SK-N-SH (cell line): ENCODE measurements at regions not wholly inside any gene's neighbourhood (a gene's known extent, or its start where the extent isn't known, plus 50 kb on each side); places are given as distances from the start of the nearest gene placed in this dataset.

Source experiments
- CTCF ChIA-PET: fragments of 300-600, 350-600 bp; formaldehyde crosslinking; extraction: SDS; loops from one replicate; lab custom pipeline; 2021; lab: Yijun Ruan, JAX
- POLR2A ChIA-PET: fragments of 350-600 bp; sonication (Branson Sonifier 250); formaldehyde crosslinking; extraction: SDS; loops from one replicate; lab custom pipeline; 2020; ENCODE audit warnings: antibody characterized with exemption, inconsistent platforms; lab: Yijun Ruan, JAX
- DNase-seq: peaks from one replicate; pipeline ENCODE4 v3.0.0; 2012
- H2AFZ ChIP-seq: fragments of 200-600 bp; sonication (generic); 2 replicates; pipeline ENCODE4 v1.8.1; 2016; ENCODE audit warnings: antibody characterized with exemption, mild to moderate bottlenecking, low read depth
- H3F3A ChIP-seq: fragments of 200-600 bp; sonication (generic); replicated peaks from 2 replicates; pipeline ENCODE3; 2016; ENCODE audit warnings: antibody characterized with exemption, mild to moderate bottlenecking; ENCODE audit not compliant: insufficient read depth
- H3K27ac ChIP-seq, 2 experiments: fragments of 200-500 bp in 1 of 2; fragments of 200-600 bp in 1 of 2; sonication (Bioruptor generic) in 1 of 2; sonication (generic), shearing (Covaris generic) in 1 of 2; 2 replicates each; pipeline versions ENCODE4 v1.5.1 to v1.6.1; 2014 to 2016; ENCODE audit warnings: low read depth in 2 of 2, inconsistent platforms in 1 of 2, low read length in 1 of 2, mild to moderate bottlenecking in 1 of 2, mixed read lengths in 1 of 2
- H3K27me3 ChIP-seq: fragments of 200-600 bp; sonication (generic), shearing (Covaris generic); 2 replicates; pipeline ENCODE4 v1.6.1; 2016; ENCODE audit warnings: mixed run types; ENCODE audit not compliant: insufficient read depth
- H3K36me3 ChIP-seq, 2 experiments: fragments of 200-500 bp in 1 of 2; fragments of 200-600 bp in 1 of 2; sonication (Bioruptor generic) in 1 of 2; sonication (generic) in 1 of 2; replicated peaks in 1 of 2; 2 replicates each; pipeline versions ENCODE3 to v1.5.1; 2014 to 2016; ENCODE audit warnings: low read length in 1 of 2, mild to moderate bottlenecking in 1 of 2; ENCODE audit not compliant: insufficient read depth in 2 of 2, control insufficient read depth in 1 of 2
- H3K4me1 ChIP-seq, 2 experiments: fragments of 200-500 bp in 1 of 2; fragments of 200-600 bp in 1 of 2; sonication (Bioruptor generic) in 1 of 2; sonication (generic), shearing (Covaris generic) in 1 of 2; 2 replicates each; pipeline versions ENCODE4 v1.5.1 to v1.6.1; 2014 to 2016; ENCODE audit warnings: low read depth in 1 of 2, low read length in 1 of 2, mixed run types in 1 of 2; ENCODE audit not compliant: insufficient read depth in 2 of 2, control insufficient read depth in 1 of 2
- H3K4me2 ChIP-seq: fragments of 200-600 bp; sonication (generic), shearing (Covaris generic); 2 replicates; pipeline ENCODE4 v1.6.1; 2017; ENCODE audit warnings: mixed run types
- H3K4me3 ChIP-seq, 2 experiments: fragments of 200-500 bp in 1 of 2; fragments of 200-600 bp in 1 of 2; sonication (Bioruptor generic) in 1 of 2; sonication (generic), shearing (Covaris generic) in 1 of 2; 2 replicates each; pipeline versions ENCODE4 v1.5.1 to v1.8.1; 2014 to 2016; ENCODE audit warnings: low read depth in 2 of 2, inconsistent platforms in 1 of 2, low read length in 1 of 2, mild to moderate bottlenecking in 1 of 2, mixed read lengths in 1 of 2, moderate library complexity in 1 of 2
- H3K79me2 ChIP-seq: fragments of 200-600 bp; sonication (generic); 2 replicates; pipeline ENCODE4 v1.8.1; 2017; ENCODE audit warnings: mild to moderate bottlenecking; ENCODE audit not compliant: insufficient read depth
- H3K9ac ChIP-seq: fragments of 200-600 bp; sonication (generic); 2 replicates; pipeline ENCODE4 v1.6.1; 2017; ENCODE audit warnings: mixed run types
- H3K9me2 ChIP-seq: fragments of 200-600 bp; sonication (generic); 2 replicates; pipeline ENCODE4 v1.6.1; 2017; ENCODE audit warnings: mixed run types
- H3K9me3 ChIP-seq: fragments of 200-600 bp; sonication (generic); 2 replicates; pipeline ENCODE4 v1.6.1; 2017; ENCODE audit warnings: mixed run types, mild to moderate bottlenecking, moderate library complexity
- H4K20me1 ChIP-seq: fragments of 200-600 bp; sonication (generic); 2 replicates; pipeline ENCODE4 v1.6.1; 2017; ENCODE audit warnings: mild to moderate bottlenecking, mixed run types; ENCODE audit not compliant: insufficient read depth
- CHD2 ChIP-seq: fragments of 150-350 bp; IDR thresholded peaks from 2 replicates; pipeline ENCODE4 v1.6.1; 2018; ENCODE audit warnings: low read length; ENCODE audit not compliant: partially characterized antibody
- ELF1 ChIP-seq: IDR thresholded peaks from 2 replicates; pipeline ENCODE4 v1.4.0; 2012
- EP300 ChIP-seq, 2 experiments: IDR thresholded peaks; 2 replicates each; pipeline versions ENCODE4 v1.4.0 to v1.6.1; 2012; ENCODE audit warnings: borderline replicate concordance in 1 of 2, low read depth in 1 of 2, low read length in 1 of 2
- FOSL2 ChIP-seq: IDR thresholded peaks from 2 replicates; pipeline ENCODE4 v1.4.0; 2012; ENCODE audit warnings: low read depth, mild to moderate bottlenecking, moderate library complexity, borderline replicate concordance
- FOXJ3 ChIP-seq: sonication (generic); formaldehyde crosslinking; IDR thresholded peaks from 2 replicates; pipeline ENCODE4 v1.5.1; 2020; ENCODE audit warnings: mild to moderate bottlenecking, missing genetic modification reagents
- FOXM1 ChIP-seq: IDR thresholded peaks from 2 replicates; pipeline ENCODE4 v1.4.0; 2012; ENCODE audit warnings: low read depth, mild to moderate bottlenecking
- GATA2 ChIP-seq: sonication (generic); formaldehyde crosslinking; IDR thresholded peaks from 2 replicates; pipeline ENCODE4 v1.5.0; 2020; ENCODE audit warnings: mild to moderate bottlenecking, missing genetic modification reagents
- MXI1 ChIP-seq: IDR thresholded peaks from 2 replicates; pipeline ENCODE4 v1.6.1; 2012; ENCODE audit warnings: mild to moderate bottlenecking, low read depth, low read length, improper control_type of control experiment
- NFIC ChIP-seq: IDR thresholded peaks from 2 replicates; pipeline ENCODE4 v1.4.0; 2012; ENCODE audit warnings: borderline replicate concordance
- POLR2AphosphoS5 ChIP-seq: IDR thresholded peaks from 2 replicates; pipeline ENCODE4 v1.6.1; 2012; ENCODE audit warnings: low read depth, low read length
- RAD21 ChIP-seq: IDR thresholded peaks from 2 replicates; pipeline ENCODE4 v1.6.1; 2012; ENCODE audit warnings: mild to moderate bottlenecking, low read length
- TCF12 ChIP-seq: IDR thresholded peaks from 2 replicates; pipeline ENCODE4 v1.4.0; 2012
- TEAD4 ChIP-seq: IDR thresholded peaks from 2 replicates; pipeline ENCODE4 v1.4.0; 2012; ENCODE audit warnings: mild to moderate bottlenecking, borderline replicate concordance; ENCODE audit not compliant: insufficient read depth
- YY1 ChIP-seq: IDR thresholded peaks from 2 replicates; pipeline ENCODE4 v1.4.0; 2012; ENCODE audit warnings: low read depth, mild to moderate bottlenecking
- ZBTB33 ChIP-seq: IDR thresholded peaks from 2 replicates; pipeline ENCODE4 v1.4.0; 2012; ENCODE audit warnings: low read depth, borderline replicate concordance
- WGBS: methylation state at CpG from one replicate; pipeline ENCODE4 v1.1.6; 2017; ENCODE audit warnings: low lambda C conversion rate; 5-methylcytosine and 5-hydroxymethylcytosine counted together
- TF ChIP-seq, protein P1 (sequence below): fragments of 150-350 bp; IDR thresholded peaks from 2 replicates; pipeline ENCODE4 v1.6.1; 2016; ENCODE audit warnings: mild to moderate bottlenecking, low read depth, low read length

GRCh38 chr9:7984692-7985091 lies 185.1 kb upstream of the DMAC1 start:
- TF ChIP-seq MXI1 (no peak), ELF1 (no peak), NFIC (no peak), FOSL2 (no peak), FOXJ3 (CRISPR knock-in tag) (no peak), ZBTB33 (no peak), GATA2 (CRISPR knock-in tag) (no peak), TEAD4 (no peak), TCF12 (no peak), EP300 (IDR thresholded peaks at IDR 0.05; ENCODE audit: borderline replicate concordance in 1 of 2, low read depth in 1 of 2, low read length in 1 of 2) (no peak), FOXM1 (no peak)
- TF ChIP-seq, protein P1, sequence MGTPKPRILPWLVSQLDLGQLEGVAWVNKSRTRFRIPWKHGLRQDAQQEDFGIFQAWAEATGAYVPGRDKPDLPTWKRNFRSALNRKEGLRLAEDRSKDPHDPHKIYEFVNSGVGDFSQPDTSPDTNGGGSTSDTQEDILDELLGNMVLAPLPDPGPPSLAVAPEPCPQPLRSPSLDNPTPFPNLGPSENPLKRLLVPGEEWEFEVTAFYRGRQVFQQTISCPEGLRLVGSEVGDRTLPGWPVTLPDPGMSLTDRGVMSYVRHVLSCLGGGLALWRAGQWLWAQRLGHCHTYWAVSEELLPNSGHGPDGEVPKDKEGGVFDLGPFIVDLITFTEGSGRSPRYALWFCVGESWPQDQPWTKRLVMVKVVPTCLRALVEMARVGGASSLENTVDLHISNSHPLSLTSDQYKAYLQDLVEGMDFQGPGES: no peak
- POLR2A ChIA-PET: no interaction called here

GRCh38 chr9:7984203-7984602 lies 184.6 kb upstream of the DMAC1 start:
- no peak overlapping the region for H3K9ac ChIP-seq
- no peaks in the 10 kb centered on the region for H3K9me3 ChIP-seq
- no peaks in the 10 kb centered on the region for H4K20me1 ChIP-seq
- no peak overlapping the region for H3K4me2 ChIP-seq
- H3K27ac ChIP-seq: no peak overlapping the region
- no peaks in the 10 kb centered on the region for H3K79me2 ChIP-seq
- peaks cover 0 to 8% of the 10 kb centered on the region in 2 experiments; a peak in 2 of 4 replicates for H3K4me1 ChIP-seq
- 25% methylated on average over 2 of the region's 2 CpGs for WGBS
- no peaks in the 10 kb centered on the region for H3F3A ChIP-seq
- ChIA-PET CTCF (no interaction called here), POLR2A (no interaction called here)
- H3K36me3 ChIP-seq: no peaks in the 10 kb centered on the region
- no peak overlapping the region for H2AFZ ChIP-seq
- no peak for TF ChIP-seq POLR2AphosphoS5
- no peak for TF ChIP-seq CHD2
- no peak for TF ChIP-seq YY1
- TF ChIP-seq ZBTB33: no peak
- TF ChIP-seq MXI1: no peak
- no peak for TF ChIP-seq RAD21
- no peak for TF ChIP-seq ELF1
- no peak for TF ChIP-seq FOXM1
- TF ChIP-seq, all 33 proteins: peak for 0
- H3K9me2 ChIP-seq: no peaks in the 10 kb centered on the region
- no peaks in the 10 kb centered on the region for H3K27me3 ChIP-seq
- no peak for DNase-seq
- no peak overlapping the region for H3K4me3 ChIP-seq

More at GRCh38 chr9:7984692-7985091, 185.1 kb upstream of the DMAC1 start:
- WGBS: 61% methylated on average over 5 of the region's 5 CpGs
- H2AFZ ChIP-seq: no peak overlapping the region
- no peaks in the 10 kb centered on the region for H3K36me3 ChIP-seq
- CTCF ChIA-PET: no interaction called here
- peaks cover 0 to 4% of the 10 kb centered on the region in 2 experiments; a peak in 2 of 4 replicates for H3K4me1 ChIP-seq
- H3K79me2 ChIP-seq: no peaks in the 10 kb centered on the region
- H4K20me1 ChIP-seq: no peaks in the 10 kb centered on the region
- no peak overlapping the region for H3K4me3 ChIP-seq
- H3K9me3 ChIP-seq: no peaks in the 10 kb centered on the region
- no peak overlapping the region for H3K4me2 ChIP-seq
- no peaks in the 10 kb centered on the region for H3K27me3 ChIP-seq
- no peaks in the 10 kb centered on the region for H3F3A ChIP-seq
- H3K9me2 ChIP-seq: no peaks in the 10 kb centered on the region
- no peak for DNase-seq
- no peak overlapping the region for H3K9ac ChIP-seq
- H3K27ac ChIP-seq: no peak overlapping the region
